GM12892 (cell line): ENCODE measurements at regions not wholly inside any gene's neighbourhood (a gene's known extent, or its start where the extent isn't known, plus 50 kb on each side); places are given as distances from the start of the nearest gene placed in this dataset.

Source experiments
- POLR2A ChIP-seq: IDR thresholded peaks from 2 replicates; pipeline ENCODE4 v1.6.1; 2011; ENCODE audit warnings: low read depth, low read length, control low read depth
- POLR2AphosphoS5 ChIP-seq: IDR thresholded peaks from 2 replicates; pipeline ENCODE4 v1.6.1; 2011; ENCODE audit warnings: low read depth, low read length, control low read depth

DNA sequence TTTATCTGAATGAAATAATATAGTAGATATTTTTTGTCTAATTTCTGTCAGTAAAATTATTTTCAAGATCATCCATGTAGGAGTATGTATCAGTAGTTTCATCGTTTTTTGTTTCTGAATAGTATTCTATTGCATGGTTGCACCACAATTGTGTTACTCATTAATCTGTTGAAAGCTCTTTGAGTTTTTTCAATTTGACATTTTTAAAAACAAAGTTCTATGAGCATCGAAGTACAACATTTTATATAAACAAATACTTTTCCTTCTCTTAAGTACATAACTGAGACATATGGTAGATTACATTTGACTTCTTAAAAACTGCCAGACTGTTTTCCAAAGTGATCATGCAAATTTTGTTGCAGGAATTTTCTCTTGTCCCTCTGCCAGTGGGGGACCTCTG is 1113.1 kb upstream of the CITED2 start:
- TF ChIP-seq POLR2AphosphoS5 = no peak
- no peak for TF ChIP-seq POLR2A
